ENCODE measurements at regions not wholly inside any gene's neighbourhood (a gene's known extent, or its start where the extent isn't known, plus 50 kb on each side); places are given as distances from the start of the nearest gene placed in this dataset.

GRCh38 chr1:95699149-95699953 is 465.3 kb downstream of the RWDD3 start:
- Histone ChIP-seq H4K20me1 (ENCODE audit: low read length) (no peaks in the 10 kb centered on the region), H3K27ac (ENCODE audit: low read length) (no peak overlapping the region), H3F3A (ENCODE audit: low read length, unreplicated experiment) (no peaks in the 10 kb centered on the region), H3K4me2 (ENCODE audit: low read length) (no peak overlapping the region), H3K36me3 (ENCODE audit: low read depth, low read length) (no peaks in the 10 kb centered on the region), H3K9me2 (replicated peaks; ENCODE audit: low read length) (no peaks in the 10 kb centered on the region), H3K79me2 (ENCODE audit: low read length) (no peaks in the 10 kb centered on the region), H3K4me3 (ENCODE audit: low read length) (no peak overlapping the region), H2AFZ (ENCODE audit: low read length) (no peak overlapping the region), H3K9ac (ENCODE audit: low read length) (no peak overlapping the region), H3K4me1 (ENCODE audit: insufficient read depth, low read length) (no peaks in the 10 kb centered on the region), H3K9me3 (ENCODE audit: low read length) (0 out of 2 replicates have a peak, but pooled peaks cover 18% of the 10 kb centered on the region), H3K27me3 (ENCODE audit: low read length) (peaks cover 14% of the 10 kb centered on the region)
- no peak for DNase-seq
- intact Hi-C loops (cut with micrococcal nuclease): no loop called here
- ChIA-PET CTCF (no interaction called here), POLR2A (ENCODE audit: unreplicated experiment) (no interaction called here)
- TF ChIP-seq CTCF (conservative IDR thresholded peaks at IDR 0.05; ENCODE audit: low read depth, low read length): no peak
- no peak for TF ChIP-seq EZH2 (IDR thresholded peaks at IDR 0.05; ENCODE audit: low read length, unreplicated experiment)
- TF ChIP-seq EZH2phosphoT487 (IDR thresholded peaks at IDR 0.05; ENCODE audit: borderline replicate concordance, low read length): no peak
- ATAC-seq: no peak
- BruUV-seq (replicated peaks): no TSS peak

DNA sequence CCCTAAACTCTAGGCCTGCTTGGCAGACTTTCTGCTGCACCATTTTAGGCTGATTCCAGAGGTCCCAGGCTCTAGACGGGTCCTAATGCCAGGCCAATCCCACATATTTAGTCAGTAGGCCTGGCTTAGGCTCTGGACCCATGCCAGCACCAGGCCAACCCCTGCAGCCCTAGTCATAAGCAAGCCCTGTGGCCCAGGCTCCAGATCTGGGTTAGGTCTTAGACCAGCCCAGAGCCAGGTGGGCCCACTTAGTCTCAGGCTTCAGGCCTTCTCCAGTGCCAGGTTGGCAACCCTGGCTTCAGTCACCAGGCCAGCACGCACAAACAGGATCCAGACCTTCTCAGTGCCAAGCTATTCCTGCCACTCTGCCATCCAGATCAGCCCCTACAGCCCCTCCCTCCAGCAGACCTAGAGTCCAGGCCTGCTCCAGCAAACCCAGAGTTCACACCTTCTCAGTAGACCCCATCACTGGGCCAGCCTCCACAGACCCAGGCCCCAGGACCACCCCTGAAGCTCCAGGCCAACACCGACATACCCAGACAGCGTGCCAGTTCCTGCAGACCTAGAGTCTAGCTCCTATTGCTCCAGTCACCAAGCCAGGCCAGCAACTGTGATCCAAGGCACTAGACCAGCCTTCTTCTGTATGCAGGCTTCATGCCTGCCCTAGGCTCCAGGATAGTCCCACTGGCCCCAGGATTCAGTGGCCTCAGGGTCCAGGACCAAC is 467.6 kb downstream of the RWDD3 start:
- Histone ChIP-seq H3K36me3 (ENCODE audit: low read depth, low read length) (no peaks in the 10 kb centered on the region), H3K27ac (ENCODE audit: low read length) (no peak overlapping the region), H3K4me1 (ENCODE audit: insufficient read depth, low read length) (no peaks in the 10 kb centered on the region), H3K4me2 (ENCODE audit: low read length) (no peak overlapping the region), H3K9ac (ENCODE audit: low read length) (no peak overlapping the region), H3K27me3 (ENCODE audit: low read length) (peaks cover 7% of the 10 kb centered on the region), H2AFZ (ENCODE audit: low read length) (no peak overlapping the region), H3K9me3 (ENCODE audit: low read length) (0 out of 2 replicates have a peak, but pooled peaks cover 20% of the 10 kb centered on the region), H3K4me3 (ENCODE audit: low read length) (no peak overlapping the region), H3F3A (ENCODE audit: low read length, unreplicated experiment) (no peaks in the 10 kb centered on the region), H3K9me2 (replicated peaks; ENCODE audit: low read length) (no peaks in the 10 kb centered on the region), H3K79me2 (ENCODE audit: low read length) (no peaks in the 10 kb centered on the region), H4K20me1 (ENCODE audit: low read length) (no peaks in the 10 kb centered on the region)
- TF ChIP-seq EZH2phosphoT487 (IDR thresholded peaks at IDR 0.05; ENCODE audit: borderline replicate concordance, low read length) (no peak), CTCF (conservative IDR thresholded peaks at IDR 0.05; ENCODE audit: low read depth, low read length) (no peak), EZH2 (IDR thresholded peaks at IDR 0.05; ENCODE audit: low read length, unreplicated experiment) (no peak)
- ChIA-PET POLR2A (ENCODE audit: unreplicated experiment) (no interaction called here), CTCF (no interaction called here)
- no peak for DNase-seq
- no peak for ATAC-seq
- intact Hi-C loops (cut with micrococcal nuclease): no loop called here
- no TSS peak for BruUV-seq (replicated peaks)

DNA sequence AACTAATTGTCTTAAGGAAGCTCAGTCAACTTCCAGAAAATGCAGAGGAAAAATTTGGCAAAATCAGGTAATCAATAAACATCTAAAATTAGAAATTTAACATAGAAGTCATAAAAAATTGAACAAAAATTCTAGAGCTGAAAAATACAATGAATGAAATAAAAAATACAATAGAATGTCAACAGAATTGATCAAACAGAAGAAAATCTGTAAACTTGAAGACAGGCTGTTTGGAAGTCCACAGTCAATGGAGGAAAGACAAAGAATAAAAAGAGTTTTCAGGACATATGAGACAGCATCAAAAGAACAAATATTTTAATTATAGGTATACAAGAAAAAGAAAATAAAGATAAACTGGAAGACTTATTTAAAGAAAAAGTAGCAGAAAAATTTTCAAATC is 469.0 kb downstream of the RWDD3 start:
- POLR2A ChIA-PET (ENCODE audit: unreplicated experiment): no interaction called here
- H3F3A ChIP-seq (ENCODE audit: low read length, unreplicated experiment): no peaks in the 10 kb centered on the region
- no peak overlapping the region for H2AFZ ChIP-seq (ENCODE audit: low read length)
- H3K9me2 ChIP-seq (replicated peaks; ENCODE audit: low read length): no peaks in the 10 kb centered on the region
- no peak overlapping the region for H3K4me2 ChIP-seq (ENCODE audit: low read length)
- intact Hi-C loops (cut with micrococcal nuclease): no loop called here
- TF ChIP-seq CTCF (conservative IDR thresholded peaks at IDR 0.05; ENCODE audit: low read depth, low read length) (no peak), EZH2 (IDR thresholded peaks at IDR 0.05; ENCODE audit: low read length, unreplicated experiment) (no peak), EZH2phosphoT487 (IDR thresholded peaks at IDR 0.05; ENCODE audit: borderline replicate concordance, low read length) (no peak)
- H3K27me3 ChIP-seq (ENCODE audit: low read length): no peaks in the 10 kb centered on the region
- no peaks in the 10 kb centered on the region for H4K20me1 ChIP-seq (ENCODE audit: low read length)
- CTCF ChIA-PET: no interaction called here
- no peaks in the 10 kb centered on the region for H3K79me2 ChIP-seq (ENCODE audit: low read length)
- no peaks in the 10 kb centered on the region for H3K4me1 ChIP-seq (ENCODE audit: insufficient read depth, low read length)
- H3K4me3 ChIP-seq (ENCODE audit: low read length): no peak overlapping the region
- H3K36me3 ChIP-seq (ENCODE audit: low read depth, low read length): no peaks in the 10 kb centered on the region
- DNase-seq (no peak), ATAC-seq (no peak)
- no TSS peak for BruUV-seq (replicated peaks)
- H3K9ac ChIP-seq (ENCODE audit: low read length): no peak overlapping the region
- H3K27ac ChIP-seq (ENCODE audit: low read length): no peak overlapping the region
- H3K9me3 ChIP-seq (ENCODE audit: low read length): 0 out of 2 replicates have a peak, but pooled peaks cover 20% of the 10 kb centered on the region
